ENCODE measurements at regions not wholly inside any gene's neighbourhood (a gene's known extent, or its start where the extent isn't known, plus 50 kb on each side); places are given as distances from the start of the nearest gene placed in this dataset.

- no peak for TF ChIP-seq POLR2A (IDR thresholded peaks at IDR 0.05)
- TF ChIP-seq, protein P1, sequence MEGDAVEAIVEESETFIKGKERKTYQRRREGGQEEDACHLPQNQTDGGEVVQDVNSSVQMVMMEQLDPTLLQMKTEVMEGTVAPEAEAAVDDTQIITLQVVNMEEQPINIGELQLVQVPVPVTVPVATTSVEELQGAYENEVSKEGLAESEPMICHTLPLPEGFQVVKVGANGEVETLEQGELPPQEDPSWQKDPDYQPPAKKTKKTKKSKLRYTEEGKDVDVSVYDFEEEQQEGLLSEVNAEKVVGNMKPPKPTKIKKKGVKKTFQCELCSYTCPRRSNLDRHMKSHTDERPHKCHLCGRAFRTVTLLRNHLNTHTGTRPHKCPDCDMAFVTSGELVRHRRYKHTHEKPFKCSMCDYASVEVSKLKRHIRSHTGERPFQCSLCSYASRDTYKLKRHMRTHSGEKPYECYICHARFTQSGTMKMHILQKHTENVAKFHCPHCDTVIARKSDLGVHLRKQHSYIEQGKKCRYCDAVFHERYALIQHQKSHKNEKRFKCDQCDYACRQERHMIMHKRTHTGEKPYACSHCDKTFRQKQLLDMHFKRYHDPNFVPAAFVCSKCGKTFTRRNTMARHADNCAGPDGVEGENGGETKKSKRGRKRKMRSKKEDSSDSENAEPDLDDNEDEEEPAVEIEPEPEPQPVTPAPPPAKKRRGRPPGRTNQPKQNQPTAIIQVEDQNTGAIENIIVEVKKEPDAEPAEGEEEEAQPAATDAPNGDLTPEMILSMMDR (IDR thresholded peaks at IDR 0.05 in 8 of 11, conservative IDR thresholded peaks at IDR 0.05 in 3 of 11), result no peak
- no peak for TF ChIP-seq POLR2AphosphoS5 (IDR thresholded peaks at IDR 0.05)
Observed at GRCh38 chr2:16221461-16222010, 281.2 kb downstream of the MYCN start.
